Ovary (tissue), 7 donors: ENCODE measurements at regions not wholly inside any gene's neighbourhood (a gene's known extent, or its start where the extent isn't known, plus 50 kb on each side); places are given as distances from the start of the nearest gene placed in this dataset.

ENCODE experiments used
- DNase-seq, 5 donors: peaks; one replicate each; pipeline ENCODE4 v3.0.0-alpha.2; 2019 to 2020
- H3K27ac ChIP-seq, 2 donors: fragments of 200-600 bp; one replicate each; pipeline versions ENCODE4 v1.5.1 to v1.8.0; 2019 to 2022
- H3K27me3 ChIP-seq: fragments of 200-600 bp; one replicate; pipeline ENCODE4 v1.8.0; 2022
- H3K36me3 ChIP-seq: fragments of 200-600 bp; sonication (generic); one replicate; pipeline ENCODE4 v1.5.1; 2019
- H3K4me1 ChIP-seq: one replicate; pipeline ENCODE4 v1.8.1; 2013; ENCODE audit warnings: mild to moderate bottlenecking, moderate library complexity; ENCODE audit not compliant: insufficient read depth
- H3K4me3 ChIP-seq: fragments of 200-600 bp; sonication (generic); one replicate; pipeline ENCODE4 v1.5.1; 2017
- H3K9me3 ChIP-seq, 2 donors: fragments of 200-600 bp in 1 of 2; sonication (generic) in 1 of 2; one replicate each; pipeline versions ENCODE4 v1.5.1 to v1.8.1; 2013 to 2019; ENCODE audit warnings: mild to moderate bottlenecking in 1 of 2, moderate library complexity in 1 of 2
- CTCF ChIP-seq, 3 donors: fragments of 450-650 bp in 2 of 3; fragments of 200-600 bp in 1 of 3; IDR thresholded peaks; one replicate each; pipeline versions ENCODE4 v1.5.1 to v1.8.0; 2016 to 2022; ENCODE audit warnings: antibody characterized with exemption in 3 of 3, mild to moderate bottlenecking in 1 of 3
- EP300 ChIP-seq: sonication (generic); formaldehyde crosslinking; IDR thresholded peaks from one replicate; pipeline ENCODE4 v1.6.1; 2017; ENCODE audit warnings: antibody characterized with exemption
- WGBS, 3 donors: extraction: QIAGEN DNeasy Blood & Tissue Kit in 1 of 3; methylation state at CpG; one replicate each; pipeline versions ENCODE4 v1.1.5 to v1.1.7; 2013 to 2017; 5-methylcytosine and 5-hydroxymethylcytosine counted together
- intact Hi-C, 4 donors: fragments of 100-400 bp; cut with DNase I; formaldehyde crosslinking; loops; one replicate each; pipeline versions ENCODE4 v1.11.0 to v1.15.1; 2022 to 2023
- donor health status: DM: no; HTN: no; CAD: no; lungs with moderate emphysema.
- donor health status: DM: no; HTN: no; CAD: no.
- donor health status: Bipolar disorder and iron deficiency.
- donor health status: DM: no; HTN: no; CAD: no.
- donor health status: DM: yes; HTN: yes; CAD: no.

GRCh38 chr12:18139989-18140596 lies 50.1 kb upstream of the RERGL start:
- intact Hi-C loops, result no loop called here
- no peak for DNase-seq
- no peaks in the 10 kb centered on the region for H3K36me3 ChIP-seq
- H3K27ac ChIP-seq, result no peak overlapping the region
- no peak overlapping the region for H3K4me3 ChIP-seq
- no peaks in the 10 kb centered on the region for H3K9me3 ChIP-seq
- no peaks in the 10 kb centered on the region for H3K27me3 ChIP-seq
- no peaks in the 10 kb centered on the region for H3K4me1 ChIP-seq
- TF ChIP-seq CTCF (IDR thresholded peaks at IDR 0.05), result peak in 1 of 3 donors; percentile 38
- no peak for TF ChIP-seq EP300
- 1 to 10% (median 5%) methylated on average over 1 of the region's 1 CpG for WGBS, 3 donors
